CD4-positive, CD25-positive, alpha-beta regulatory T cell (primary cell): ENCODE measurements at regions not wholly inside any gene's neighbourhood (a gene's known extent, or its start where the extent isn't known, plus 50 kb on each side); places are given as distances from the start of the nearest gene placed in this dataset.

Experiments used
- ATAC-seq, 2 donors: fragments of 150-1000 bp; cut with Tn5 transposase; one replicate each; pipeline ENCODE4 v1.10.0; 2021; ENCODE audit warnings: low read depth in 2 of 2, moderate number of reproducible peaks in 2 of 2, moderate library complexity in 1 of 2
- DNase-seq, 3 donors: peaks; one replicate each; pipeline versions ENCODE4 v3.0.0 to v3.0.0-alpha.2; 2012 to 2022; ENCODE audit warnings: mixed read lengths in 1 of 3
- H3K27ac ChIP-seq: one replicate; pipeline ENCODE4 v1.7.0; 2013; ENCODE audit warnings: mild to moderate bottlenecking, low read length; ENCODE audit not compliant: insufficient read depth, poor library complexity, severe bottlenecking
- H3K27me3 ChIP-seq: one replicate; pipeline ENCODE4 v1.7.0; 2013; ENCODE audit warnings: low read length; ENCODE audit not compliant: control insufficient read depth, insufficient read depth
- H3K36me3 ChIP-seq: one replicate; pipeline ENCODE4 v1.7.0; 2013; ENCODE audit warnings: mild to moderate bottlenecking, low read length, moderate library complexity; ENCODE audit not compliant: control insufficient read depth, insufficient read depth
- H3K4me1 ChIP-seq: 2 replicates; pipeline ENCODE4 v1.7.0; 2013; ENCODE audit warnings: mild to moderate bottlenecking, low read length; ENCODE audit not compliant: insufficient read depth, control insufficient read depth, poor library complexity, severe bottlenecking
- H3K4me3 ChIP-seq: one replicate; pipeline ENCODE4 v1.7.0; 2013; ENCODE audit warnings: low read depth, mild to moderate bottlenecking, low read length, moderate library complexity
- H3K9me3 ChIP-seq, 2 experiments: 1 replicate in 1 of 2; 2 replicates in 1 of 2; pipeline ENCODE4 v1.7.0; 2013; ENCODE audit warnings: low read length in 2 of 2, mild to moderate bottlenecking in 1 of 2, moderate library complexity in 1 of 2; ENCODE audit not compliant: control insufficient read depth in 2 of 2
- H3K27ac Mint-ChIP-seq, 3 donors: one replicate each; pipeline ENCODE4 v1.8.0; 2020 to 2022; ENCODE audit warnings: mild to moderate bottlenecking in 3 of 3, mixed read lengths in 3 of 3, moderate library complexity in 2 of 3
- H3K27me3 Mint-ChIP-seq: one replicate; pipeline ENCODE4 v1.8.0; 2022; ENCODE audit warnings: mild to moderate bottlenecking, mixed read lengths
- H3K36me3 Mint-ChIP-seq: one replicate; pipeline ENCODE4 v1.8.0; 2020; ENCODE audit warnings: mixed read lengths
- H3K4me1 Mint-ChIP-seq, 4 donors: one replicate each; pipeline ENCODE4 v1.8.0; 2020 to 2022; ENCODE audit warnings: mixed read lengths in 4 of 4, mild to moderate bottlenecking in 1 of 4
- H3K4me3 Mint-ChIP-seq, 4 donors: one replicate each; pipeline ENCODE4 v1.8.0; 2020 to 2022; ENCODE audit warnings: mild to moderate bottlenecking in 4 of 4, mixed read lengths in 4 of 4, moderate library complexity in 3 of 4
- H3K9me3 Mint-ChIP-seq, 7 donors: one replicate each; pipeline ENCODE4 v1.8.0; 2020 to 2022; ENCODE audit warnings: mixed read lengths in 7 of 7, mild to moderate bottlenecking in 3 of 7, moderate library complexity in 2 of 7

DNA sequence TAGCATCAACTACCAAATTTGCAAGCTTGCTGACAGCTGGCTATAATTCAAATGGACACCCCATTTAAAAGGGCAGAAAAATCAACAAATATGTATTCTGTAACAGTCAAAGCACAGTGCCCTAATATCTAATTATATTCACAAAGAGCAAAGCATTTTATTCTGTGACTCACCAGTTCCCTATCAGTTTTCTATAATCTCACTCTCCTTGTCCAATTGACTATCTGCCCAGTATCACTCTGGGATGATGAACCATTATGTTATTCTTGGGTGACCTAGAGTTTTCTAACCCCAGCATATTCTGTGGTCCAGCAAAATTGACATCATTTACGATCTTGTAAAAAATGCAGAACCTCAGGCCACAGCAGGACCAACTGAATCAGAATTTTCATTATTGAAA lies 82.0 kb upstream of the FREM3 start:
- Histone ChIP-seq H3K36me3 (no peaks in the 10 kb centered on the region), H3K4me3 (no peak overlapping the region), H3K27me3 (no peaks in the 10 kb centered on the region), H3K4me1 (no peaks in the 10 kb centered on the region), H3K27ac (no peak overlapping the region), H3K9me3 (peaks cover 0 to 3% of the 10 kb centered on the region in 2 experiments)
- ATAC-seq: no peak
- no peaks in the 10 kb centered on the region for H3K27me3 Mint-ChIP-seq
- peaks cover 0 to 9% (median 4%) of the 10 kb centered on the region in 7 donors for H3K9me3 Mint-ChIP-seq
- no peak for DNase-seq
- no peak overlapping the region for H3K4me3 Mint-ChIP-seq
- no peak overlapping the region for H3K27ac Mint-ChIP-seq
- H3K36me3 Mint-ChIP-seq: peaks cover 4% of the 10 kb centered on the region
- H3K4me1 Mint-ChIP-seq: no peaks in the 10 kb centered on the region

DNA sequence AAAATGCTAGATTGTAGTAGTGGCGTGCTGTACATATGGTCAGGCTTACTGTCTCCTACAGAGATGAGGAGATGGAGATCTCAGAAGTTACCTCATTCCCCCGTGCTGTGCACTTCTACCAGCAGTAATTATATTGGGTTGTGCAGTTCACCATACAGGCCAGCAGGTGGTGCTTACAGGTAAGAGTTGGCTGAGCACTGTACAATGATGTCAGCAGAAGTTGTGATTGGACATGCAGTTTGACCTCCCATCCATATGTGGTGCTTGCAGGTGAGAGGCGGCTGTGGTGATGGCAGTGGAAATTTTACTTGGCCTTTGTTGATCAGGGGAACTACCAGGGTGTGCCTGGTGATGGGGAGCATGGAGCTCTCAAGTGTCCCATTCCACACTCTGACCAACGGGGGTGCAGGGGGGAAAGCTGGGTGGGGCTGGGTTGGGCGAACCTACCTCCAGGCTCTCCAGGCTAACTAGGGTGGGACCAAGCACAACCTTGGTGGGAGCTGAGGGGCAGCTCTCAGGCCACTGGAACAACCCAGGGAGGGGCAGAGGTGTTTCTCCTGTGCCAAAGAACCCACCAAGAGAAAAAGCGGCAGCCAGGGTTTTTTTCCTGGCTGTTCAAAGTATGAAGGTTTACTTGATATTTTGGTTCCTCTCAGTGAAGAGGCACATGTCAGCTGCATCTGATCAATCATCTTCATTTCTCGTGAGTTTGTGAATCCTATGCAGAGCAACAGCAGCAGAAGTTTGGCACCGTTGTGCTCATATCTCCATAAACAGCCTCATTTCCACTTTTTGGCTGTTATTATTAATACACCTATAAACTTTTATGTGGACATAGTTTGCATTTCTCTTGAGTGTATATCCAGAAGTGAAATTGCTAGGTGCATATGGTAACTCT lies 73.8 kb upstream of the FREM3 start:
- peak; percentile 60 to 62 for ATAC-seq
- no peaks in the 10 kb centered on the region for H3K36me3 Mint-ChIP-seq
- peak in 2 of 3 donors; percentile 16 to 60 for DNase-seq
- H3K27me3 ChIP-seq: no peaks in the 10 kb centered on the region
- H3K9me3 ChIP-seq: no peaks in the 10 kb centered on the region
- H3K27ac ChIP-seq: no peak overlapping the region
- H3K4me1 ChIP-seq: no peaks in the 10 kb centered on the region
- H3K27me3 Mint-ChIP-seq: peaks cover 4% of the 10 kb centered on the region
- no peak overlapping the region for H3K4me3 Mint-ChIP-seq
- H3K27ac Mint-ChIP-seq: no peak overlapping the region
- H3K9me3 Mint-ChIP-seq: peaks cover 0 to 7% (median 0%) of the 10 kb centered on the region in 7 donors
- peaks cover 0 to 3% (median 0%) of the 10 kb centered on the region in 4 donors for H3K4me1 Mint-ChIP-seq
- H3K4me3 ChIP-seq: no peak overlapping the region
- no peaks in the 10 kb centered on the region for H3K36me3 ChIP-seq

DNA sequence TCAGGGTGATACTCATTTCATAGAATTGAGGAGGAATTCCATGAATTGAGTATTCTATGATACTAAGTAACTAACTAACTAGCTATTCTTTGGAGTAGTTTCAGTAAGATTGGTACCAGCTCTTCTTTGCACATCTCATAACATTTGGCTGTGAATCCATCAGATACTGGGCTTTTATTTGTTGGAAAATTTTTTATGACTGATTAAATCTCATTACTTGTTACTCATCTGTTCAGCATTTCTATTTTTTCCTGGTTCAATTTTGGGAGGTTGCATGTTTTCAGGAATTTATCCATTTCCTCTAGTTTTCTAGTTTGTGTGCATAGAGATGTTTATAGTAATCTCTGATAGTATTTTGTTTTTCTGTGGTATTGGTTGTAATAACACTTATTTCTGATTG lies 70.8 kb upstream of the FREM3 start:
- Histone ChIP-seq H3K4me3 (no peak overlapping the region), H3K27me3 (no peaks in the 10 kb centered on the region), H3K4me1 (no peaks in the 10 kb centered on the region), H3K36me3 (no peaks in the 10 kb centered on the region), H3K27ac (no peak overlapping the region), H3K9me3 (no peaks in the 10 kb centered on the region)
- no peak for DNase-seq
- peaks cover 4% of the 10 kb centered on the region for H3K27me3 Mint-ChIP-seq
- H3K36me3 Mint-ChIP-seq: no peaks in the 10 kb centered on the region
- peaks cover 0 to 7% (median 0%) of the 10 kb centered on the region in 7 donors for H3K9me3 Mint-ChIP-seq
- peaks cover 0 to 3% (median 0%) of the 10 kb centered on the region in 4 donors for H3K4me1 Mint-ChIP-seq
- no peak overlapping the region for H3K4me3 Mint-ChIP-seq
- H3K27ac Mint-ChIP-seq: no peak overlapping the region
- ATAC-seq: no peak

DNA sequence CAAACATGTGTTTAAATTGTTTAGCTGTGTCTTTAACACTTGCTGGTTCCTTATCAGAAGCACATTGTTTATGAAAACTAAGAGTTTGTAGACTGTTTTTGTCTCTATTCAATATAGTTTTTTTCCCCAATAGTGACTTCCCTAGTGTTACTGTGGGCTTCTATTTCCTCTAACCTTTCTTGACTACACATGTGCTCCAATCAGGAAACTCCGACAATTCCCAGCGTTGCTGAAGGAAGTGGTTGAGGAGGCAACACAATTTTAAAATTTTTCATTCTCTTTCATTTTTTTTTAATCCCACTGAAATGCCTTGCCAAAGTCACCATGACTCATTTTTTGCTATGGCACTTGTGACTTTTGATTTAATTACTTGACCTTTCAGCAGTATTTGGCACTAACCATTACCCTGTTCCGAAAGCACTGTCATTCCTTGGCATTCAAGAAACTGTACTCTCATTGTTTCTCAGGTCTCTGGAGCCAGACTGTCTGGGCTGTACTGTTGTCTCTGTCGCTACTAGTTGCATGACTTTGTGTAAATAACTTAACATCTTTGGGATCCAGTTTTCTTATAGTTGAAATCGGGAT lies 67.6 kb upstream of the FREM3 start:
- ATAC-seq (no peak), DNase-seq (no peak)
- no peaks in the 10 kb centered on the region for H3K36me3 Mint-ChIP-seq
- no peaks in the 10 kb centered on the region for H3K9me3 ChIP-seq
- no peak overlapping the region for H3K27ac ChIP-seq
- no peaks in the 10 kb centered on the region for H3K4me1 Mint-ChIP-seq
- no peaks in the 10 kb centered on the region for H3K27me3 ChIP-seq
- H3K9me3 Mint-ChIP-seq: peaks cover 0 to 5% (median 0%) of the 10 kb centered on the region in 7 donors
- H3K27ac Mint-ChIP-seq: no peak overlapping the region
- H3K4me3 ChIP-seq: no peak overlapping the region
- H3K27me3 Mint-ChIP-seq: peaks cover 4% of the 10 kb centered on the region
- no peaks in the 10 kb centered on the region for H3K4me1 ChIP-seq
- H3K36me3 ChIP-seq: no peaks in the 10 kb centered on the region
- H3K4me3 Mint-ChIP-seq: no peak overlapping the region

DNA sequence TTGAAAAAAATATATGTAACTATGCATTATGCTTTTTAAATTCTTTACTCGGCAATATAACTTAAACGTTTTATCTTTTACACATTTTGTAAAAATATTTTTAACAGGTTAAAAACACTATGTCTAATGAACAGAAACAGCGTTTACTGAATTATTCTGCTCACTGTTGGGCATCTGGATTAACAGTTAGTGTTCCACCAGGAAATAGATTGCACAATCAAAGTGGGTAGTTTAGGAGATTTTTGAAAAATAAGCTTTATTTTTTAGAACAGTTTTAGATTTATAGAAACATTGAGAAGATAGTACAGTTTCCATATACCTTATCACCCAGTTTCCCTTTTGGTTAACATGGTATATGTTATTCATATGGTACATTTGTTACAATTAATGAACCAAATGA lies 63.1 kb upstream of the FREM3 start:
- Mint-ChIP-seq H3K4me1 (no peaks in the 10 kb centered on the region), H3K27me3 (no peaks in the 10 kb centered on the region), H3K27ac (no peak overlapping the region), H3K36me3 (no peaks in the 10 kb centered on the region), H3K9me3 (peaks cover 0 to 2% (median 0%) of the 10 kb centered on the region in 7 donors), H3K4me3 (no peak overlapping the region)
- ATAC-seq (no peak), DNase-seq (no peak)
- Histone ChIP-seq H3K27ac (no peak overlapping the region), H3K36me3 (no peaks in the 10 kb centered on the region), H3K27me3 (no peaks in the 10 kb centered on the region), H3K4me3 (no peak overlapping the region), H3K4me1 (no peaks in the 10 kb centered on the region), H3K9me3 (no peaks in the 10 kb centered on the region)

DNA sequence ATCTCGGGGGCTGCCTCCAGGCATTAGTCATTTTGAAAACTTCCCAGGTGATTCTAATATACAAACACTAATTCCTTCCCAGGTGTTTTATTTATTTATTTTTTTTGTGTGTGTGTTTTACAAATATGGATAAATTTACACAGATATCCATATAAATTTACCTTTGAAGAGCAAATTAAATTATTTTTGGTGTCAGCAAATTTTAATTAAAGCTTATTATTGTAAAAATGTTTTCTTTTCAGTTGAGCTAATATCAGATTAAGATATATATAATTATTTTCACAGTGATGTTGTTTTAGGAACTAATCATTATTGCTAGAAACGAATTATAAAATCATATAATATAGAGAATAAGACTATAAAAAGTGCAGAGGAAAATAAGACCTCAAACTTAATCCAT lies 62.0 kb upstream of the FREM3 start:
- Histone ChIP-seq H3K27me3 (no peaks in the 10 kb centered on the region), H3K36me3 (no peaks in the 10 kb centered on the region), H3K4me3 (no peak overlapping the region), H3K27ac (no peak overlapping the region), H3K4me1 (no peaks in the 10 kb centered on the region), H3K9me3 (no peaks in the 10 kb centered on the region)
- H3K27ac Mint-ChIP-seq: no peak overlapping the region
- DNase-seq: no peak
- H3K4me1 Mint-ChIP-seq: no peaks in the 10 kb centered on the region
- no peak for ATAC-seq
- H3K27me3 Mint-ChIP-seq: no peaks in the 10 kb centered on the region
- no peak overlapping the region for H3K4me3 Mint-ChIP-seq
- peaks cover 0 to 2% (median 0%) of the 10 kb centered on the region in 7 donors for H3K9me3 Mint-ChIP-seq
- no peaks in the 10 kb centered on the region for H3K36me3 Mint-ChIP-seq
